Sigmoid colon (tissue), 6 donors: ENCODE measurements at regions not wholly inside any gene's neighbourhood (a gene's known extent, or its start where the extent isn't known, plus 50 kb on each side); places are given as distances from the start of the nearest gene placed in this dataset.
"Not testable (repeated sequence)": the region's sequence is repeated elsewhere in the genome, so short reads cannot be mapped to it uniquely, and the experiment has no call there.

Experiments
- DNase-seq: peaks from one replicate; pipeline ENCODE4 v3.0.0-alpha.2; 2019
- H3K27ac ChIP-seq, 4 donors: fragments of 200-600 bp; sonication (generic); one replicate each; pipeline ENCODE4 v1.5.1; 2016 to 2019; ENCODE audit warnings: mild to moderate bottlenecking in 1 of 4
- H3K27me3 ChIP-seq, 3 donors: fragments of 200-600 bp; sonication (generic); one replicate each; pipeline ENCODE4 v1.5.1; 2019; ENCODE audit warnings: mild to moderate bottlenecking in 1 of 3
- H3K36me3 ChIP-seq, 4 donors: fragments of 200-600 bp; sonication (generic); one replicate each; pipeline ENCODE4 v1.5.1; 2016 to 2019
- H3K4me1 ChIP-seq, 4 donors: fragments of 200-600 bp; sonication (generic); one replicate each; pipeline ENCODE4 v1.5.1; 2017 to 2019
- H3K4me3 ChIP-seq, 4 donors: fragments of 200-600 bp; sonication (generic); one replicate each; pipeline ENCODE4 v1.5.1; 2017 to 2019; ENCODE audit warnings: mild to moderate bottlenecking in 2 of 4, moderate library complexity in 1 of 4
- H3K9me3 ChIP-seq, 4 donors: fragments of 200-600 bp in 3 of 4; sonication (generic) in 3 of 4; one replicate each; pipeline versions ENCODE4 v1.5.1 to v1.6.1; 2013 to 2019
- EP300 ChIP-seq, 4 donors: sonication (generic); formaldehyde crosslinking; IDR thresholded peaks; one replicate each; pipeline ENCODE4 v1.6.1; 2017; ENCODE audit warnings: antibody characterized with exemption in 4 of 4
- POLR2A ChIP-seq, 2 donors: fragments of 450-650 bp; IDR thresholded peaks; one replicate each; pipeline ENCODE4 v1.6.1; 2016; ENCODE audit warnings: antibody characterized with exemption in 2 of 2, mild to moderate bottlenecking in 2 of 2, moderate library complexity in 2 of 2
- POLR2AphosphoS5 ChIP-seq, 4 donors: sonication (generic); formaldehyde crosslinking; IDR thresholded peaks; one replicate each; pipeline ENCODE4 v1.6.1; 2017; ENCODE audit warnings: antibody characterized with exemption in 4 of 4
- WGBS, 2 donors: extraction: QIAGEN DNeasy Blood & Tissue Kit; methylation state at CpG; one replicate each; pipeline ENCODE4 v1.1.7; 2013; 5-methylcytosine and 5-hydroxymethylcytosine counted together
- intact Hi-C: fragments of 100-400 bp; cut with DNase I; formaldehyde crosslinking; loops from one replicate; pipeline ENCODE4 v1.15.1; 2023
- TF ChIP-seq, protein P1 (sequence below), 4 experiments: fragments of 450-650 bp in 3 of 4; fragments of 200-600 bp in 1 of 4; IDR thresholded peaks; one replicate each; pipeline ENCODE4 v1.5.1; 2016 to 2019; ENCODE audit warnings: antibody characterized with exemption in 4 of 4, mild to moderate bottlenecking in 3 of 4, moderate library complexity in 2 of 4
- donor health status: healthy with polysubstance abuse.
- donor health status: healthy.

DNA sequence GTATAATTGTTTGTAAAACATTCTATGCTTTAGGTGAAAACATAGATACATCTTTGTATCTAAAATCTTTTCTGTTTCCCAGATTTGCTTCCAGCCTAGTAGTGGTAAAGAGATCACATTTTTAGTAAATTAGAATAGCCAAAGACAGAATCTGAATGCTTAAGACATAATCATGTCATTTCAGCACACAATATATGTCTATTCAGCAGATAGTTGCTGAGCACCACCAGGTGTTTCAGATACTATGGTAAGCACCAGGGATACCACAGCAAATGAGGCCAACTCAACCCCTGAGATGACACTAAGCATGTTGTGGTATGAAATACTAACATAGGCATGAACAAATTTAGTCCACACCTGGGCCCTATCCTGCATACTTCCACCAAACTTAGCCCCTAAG lies 195.2 kb upstream of the SOX14 start:
- no peaks in the 10 kb centered on the region for H3K4me1 ChIP-seq
- peaks cover 0 to 5% (median 0%) of the 10 kb centered on the region in 4 donors for H3K9me3 ChIP-seq
- no peak overlapping the region for H3K4me3 ChIP-seq
- DNase-seq = no peak
- no peaks in the 10 kb centered on the region for H3K27me3 ChIP-seq
- H3K27ac ChIP-seq = no peak overlapping the region
- H3K36me3 ChIP-seq = no peaks in the 10 kb centered on the region
- intact Hi-C loops = no loop called here
- no peak for TF ChIP-seq EP300 (IDR thresholded peaks at IDR 0.05)
- TF ChIP-seq, protein P1, sequence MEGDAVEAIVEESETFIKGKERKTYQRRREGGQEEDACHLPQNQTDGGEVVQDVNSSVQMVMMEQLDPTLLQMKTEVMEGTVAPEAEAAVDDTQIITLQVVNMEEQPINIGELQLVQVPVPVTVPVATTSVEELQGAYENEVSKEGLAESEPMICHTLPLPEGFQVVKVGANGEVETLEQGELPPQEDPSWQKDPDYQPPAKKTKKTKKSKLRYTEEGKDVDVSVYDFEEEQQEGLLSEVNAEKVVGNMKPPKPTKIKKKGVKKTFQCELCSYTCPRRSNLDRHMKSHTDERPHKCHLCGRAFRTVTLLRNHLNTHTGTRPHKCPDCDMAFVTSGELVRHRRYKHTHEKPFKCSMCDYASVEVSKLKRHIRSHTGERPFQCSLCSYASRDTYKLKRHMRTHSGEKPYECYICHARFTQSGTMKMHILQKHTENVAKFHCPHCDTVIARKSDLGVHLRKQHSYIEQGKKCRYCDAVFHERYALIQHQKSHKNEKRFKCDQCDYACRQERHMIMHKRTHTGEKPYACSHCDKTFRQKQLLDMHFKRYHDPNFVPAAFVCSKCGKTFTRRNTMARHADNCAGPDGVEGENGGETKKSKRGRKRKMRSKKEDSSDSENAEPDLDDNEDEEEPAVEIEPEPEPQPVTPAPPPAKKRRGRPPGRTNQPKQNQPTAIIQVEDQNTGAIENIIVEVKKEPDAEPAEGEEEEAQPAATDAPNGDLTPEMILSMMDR (IDR thresholded peaks at IDR 0.05) = no peak
- no peak for TF ChIP-seq POLR2A (IDR thresholded peaks at IDR 0.05)
- TF ChIP-seq POLR2AphosphoS5 (IDR thresholded peaks at IDR 0.05) = no peak

DNA sequence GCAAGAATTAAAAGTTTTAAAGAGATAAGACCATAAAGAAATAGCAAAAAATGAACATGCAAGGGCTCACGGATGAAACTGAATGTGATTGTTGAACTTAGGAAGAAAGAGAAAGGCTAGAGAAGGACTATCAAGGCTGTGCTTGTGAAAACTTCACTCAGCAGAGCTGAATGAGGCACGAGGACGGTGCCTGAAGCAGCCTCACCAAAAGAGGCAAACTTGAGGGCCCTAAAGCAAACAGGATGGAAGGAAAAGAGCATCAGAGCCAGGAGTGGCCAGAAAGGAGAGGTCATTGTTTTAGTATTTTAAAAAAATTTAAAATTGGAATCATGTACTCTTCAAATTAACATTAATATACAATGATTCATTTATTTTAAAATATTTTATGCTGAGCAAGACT lies 191.2 kb upstream of the SOX14 start:
- WGBS, 2 donors = 43 to 60% methylated on average over 3 of the region's 3 CpGs
- H3K4me3 ChIP-seq = no peak overlapping the region
- no peaks in the 10 kb centered on the region for H3K9me3 ChIP-seq
- no peak overlapping the region for H3K27ac ChIP-seq
- no peaks in the 10 kb centered on the region for H3K36me3 ChIP-seq
- no peaks in the 10 kb centered on the region for H3K4me1 ChIP-seq
- no peak for DNase-seq
- no peak for TF ChIP-seq EP300 (IDR thresholded peaks at IDR 0.05)
- TF ChIP-seq, protein P1 (IDR thresholded peaks at IDR 0.05) = no peak
- TF ChIP-seq POLR2AphosphoS5 (IDR thresholded peaks at IDR 0.05) = no peak
- TF ChIP-seq POLR2A (IDR thresholded peaks at IDR 0.05) = no peak
- no peaks in the 10 kb centered on the region for H3K27me3 ChIP-seq
- intact Hi-C loops = no loop called here

DNA sequence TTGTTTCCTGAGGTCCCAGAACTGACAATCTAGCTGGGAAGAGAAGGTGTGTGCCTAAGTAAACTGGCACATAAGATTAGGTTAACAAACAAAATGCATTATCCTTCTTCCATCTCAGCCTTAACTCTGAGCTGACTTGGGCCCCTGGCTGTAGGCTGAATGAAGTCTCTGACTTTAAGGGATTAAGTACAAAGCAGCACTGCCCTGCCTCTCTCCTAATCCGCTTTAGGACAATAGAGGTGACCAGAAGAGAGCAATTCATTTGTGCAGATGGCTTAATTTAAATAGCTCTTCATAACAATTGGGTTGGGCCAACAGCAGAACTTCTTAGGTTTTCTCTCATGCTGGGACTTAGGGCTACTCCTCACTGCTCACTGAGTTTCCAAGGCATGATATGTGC lies 181.6 kb upstream of the SOX14 start:
- H3K27ac ChIP-seq = no peak overlapping the region
- H3K9me3 ChIP-seq = peaks cover 0 to 3% (median 0%) of the 10 kb centered on the region in 4 donors
- no peak overlapping the region for H3K4me3 ChIP-seq
- intact Hi-C loops = no loop called here
- H3K4me1 ChIP-seq = no peaks in the 10 kb centered on the region
- no peak for DNase-seq
- TF ChIP-seq POLR2A (IDR thresholded peaks at IDR 0.05) = no peak
- TF ChIP-seq, protein P1 (IDR thresholded peaks at IDR 0.05) = no peak
- no peak for TF ChIP-seq EP300 (IDR thresholded peaks at IDR 0.05)
- no peak for TF ChIP-seq POLR2AphosphoS5 (IDR thresholded peaks at IDR 0.05)
- WGBS, 2 donors = 62 to 71% methylated on average over 1 of the region's 1 CpG
- H3K27me3 ChIP-seq = no peaks in the 10 kb centered on the region
- no peaks in the 10 kb centered on the region for H3K36me3 ChIP-seq

DNA sequence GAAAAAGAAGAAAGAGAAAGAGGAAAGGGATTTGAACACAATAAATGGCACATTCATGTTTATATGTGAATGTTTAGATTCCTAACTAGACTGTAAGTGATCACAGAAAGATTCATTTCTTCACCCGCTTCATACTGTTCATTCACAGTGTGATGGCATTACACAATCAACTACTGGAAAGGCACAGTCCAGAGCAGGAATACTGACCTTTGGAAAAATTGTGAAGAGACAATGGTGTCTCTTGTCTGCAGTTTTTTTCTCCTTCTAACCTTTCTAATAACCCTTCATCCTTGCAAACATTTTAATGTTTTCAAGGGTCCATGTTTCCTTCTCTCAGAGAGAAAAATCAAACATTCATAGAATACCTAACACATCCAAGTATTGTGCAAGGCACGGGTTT lies 180.9 kb upstream of the SOX14 start:
- no peak overlapping the region for H3K4me3 ChIP-seq
- no peak overlapping the region for H3K27ac ChIP-seq
- intact Hi-C loops = no loop called here
- H3K36me3 ChIP-seq = no peaks in the 10 kb centered on the region
- no peak for DNase-seq
- WGBS, 2 donors = 81 to 84% methylated on average over 2 of the region's 2 CpGs
- H3K9me3 ChIP-seq = peaks cover 0 to 3% (median 0%) of the 10 kb centered on the region in 4 donors
- no peaks in the 10 kb centered on the region for H3K27me3 ChIP-seq
- TF ChIP-seq POLR2A (IDR thresholded peaks at IDR 0.05) (no peak), EP300 (IDR thresholded peaks at IDR 0.05) (no peak), POLR2AphosphoS5 (IDR thresholded peaks at IDR 0.05) (no peak)
- TF ChIP-seq, protein P1 (IDR thresholded peaks at IDR 0.05) = no peak
- H3K4me1 ChIP-seq = no peaks in the 10 kb centered on the region

DNA sequence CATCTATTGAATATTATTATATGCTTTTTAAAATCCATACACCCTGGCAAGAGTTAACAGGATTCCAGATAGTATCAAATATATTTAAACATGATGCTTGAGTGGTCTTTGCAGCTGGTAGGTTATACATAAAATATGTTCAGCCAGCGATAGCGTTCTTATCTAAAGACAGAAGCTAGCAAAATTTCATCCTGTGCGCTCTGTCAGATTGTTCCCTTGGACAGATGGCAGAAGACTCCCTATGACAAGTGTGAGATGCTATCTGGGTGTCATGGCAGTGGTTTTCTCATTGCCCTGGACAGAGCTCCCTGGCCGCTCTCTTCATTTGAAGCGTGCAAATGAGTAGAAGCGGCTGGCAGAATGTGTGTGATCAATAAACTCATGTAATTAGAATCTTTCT lies 175.2 kb upstream of the SOX14 start:
- intact Hi-C loops = no loop called here
- DNase-seq = no peak

DNA sequence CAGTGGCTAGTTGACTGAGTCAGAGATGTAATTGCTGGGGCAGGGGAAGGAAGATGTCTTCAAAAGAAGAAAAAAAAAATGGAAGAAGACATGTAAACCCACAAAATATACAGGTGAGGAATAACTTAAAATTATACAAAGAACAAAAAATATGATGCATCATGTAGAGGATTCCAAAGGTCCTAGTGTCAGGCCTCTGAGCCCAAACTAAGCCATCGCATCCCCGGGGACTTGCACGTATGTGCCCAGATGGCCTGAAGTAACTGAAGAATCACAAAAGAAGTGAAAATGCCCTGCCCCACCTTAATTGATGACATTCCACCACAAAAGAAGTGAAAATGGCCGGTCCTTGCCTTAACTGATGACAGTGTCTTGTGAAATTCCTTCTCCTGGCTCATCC lies 168.7 kb upstream of the SOX14 start:
- H3K27ac ChIP-seq, H3K27me3 ChIP-seq, H3K4me1 ChIP-seq, H3K36me3 ChIP-seq, intact Hi-C loops, DNase-seq, H3K4me3 ChIP-seq, H3K9me3 ChIP-seq: not testable (repeated sequence)
- WGBS, 2 donors = 75 to 84% methylated on average over 3 of the region's 4 CpGs

More for the DNA sequence above, 175.2 kb upstream of the SOX14 start:
- no peaks in the 10 kb centered on the region for H3K9me3 ChIP-seq
- no peak overlapping the region for H3K27ac ChIP-seq
- no peak overlapping the region for H3K4me3 ChIP-seq
- no peak for TF ChIP-seq POLR2AphosphoS5 (IDR thresholded peaks at IDR 0.05)
- TF ChIP-seq, protein P1 (IDR thresholded peaks at IDR 0.05) = no peak
- TF ChIP-seq EP300 (IDR thresholded peaks at IDR 0.05) = no peak
- TF ChIP-seq POLR2A (IDR thresholded peaks at IDR 0.05) = no peak
- no peaks in the 10 kb centered on the region for H3K27me3 ChIP-seq
- H3K4me1 ChIP-seq = no peaks in the 10 kb centered on the region
- H3K36me3 ChIP-seq = no peaks in the 10 kb centered on the region
- 80% methylated on average over 6 of the region's 6 CpGs for WGBS, 2 donors
